Upper lobe of left lung (tissue), 4 donors: ENCODE measurements at regions not wholly inside any gene's neighbourhood (a gene's known extent, or its start where the extent isn't known, plus 50 kb on each side); places are given as distances from the start of the nearest gene placed in this dataset.

Experiments used
- CTCF ChIP-seq, 6 experiments: fragments of 450-650 bp in 4 of 6; fragments of 200-600 bp in 2 of 6; sonication (generic) in 2 of 6; IDR thresholded peaks; one replicate each; pipeline ENCODE4 v1.5.1; 2016 to 2019; ENCODE audit warnings: antibody characterized with exemption in 6 of 6
- POLR2AphosphoS5 ChIP-seq, 2 donors: sonication (generic); formaldehyde crosslinking; IDR thresholded peaks; one replicate each; pipeline ENCODE4 v1.5.1; 2017; ENCODE audit warnings: antibody characterized with exemption in 2 of 2

- no peak for TF ChIP-seq CTCF (IDR thresholded peaks at IDR 0.05)
- TF ChIP-seq POLR2AphosphoS5 (IDR thresholded peaks at IDR 0.05) = no peak
These were observed 133.7 kb upstream of the RASSF8 start for GRCh38 chr12:25824734-25825133.
